Urinary bladder (tissue), 3 donors: ENCODE measurements at regions not wholly inside any gene's neighbourhood (a gene's known extent, or its start where the extent isn't known, plus 50 kb on each side); places are given as distances from the start of the nearest gene placed in this dataset.

Experiments
- DNase-seq: peaks from one replicate; pipeline ENCODE4 v3.0.0-alpha.2; 2015; ENCODE audit errors: extremely low spot score
- H3K27ac ChIP-seq: one replicate; pipeline ENCODE4 v1.5.1; 2013; ENCODE audit warnings: low read depth, mild to moderate bottlenecking, moderate library complexity
- H3K36me3 ChIP-seq: one replicate; pipeline ENCODE4 v1.6.1; 2013; ENCODE audit warnings: mild to moderate bottlenecking, moderate library complexity; ENCODE audit not compliant: insufficient read depth
- H3K4me1 ChIP-seq: one replicate; pipeline ENCODE4 v1.6.1; 2013; ENCODE audit warnings: mild to moderate bottlenecking, moderate library complexity; ENCODE audit not compliant: insufficient read depth
- H3K4me3 ChIP-seq: one replicate; pipeline ENCODE4 v1.5.1; 2013; ENCODE audit warnings: low read depth, low read length
- WGBS: extraction: QIAGEN DNeasy Blood & Tissue Kit; methylation state at CpG from one replicate; pipeline ENCODE4 v1.1.7; 2013; 5-methylcytosine and 5-hydroxymethylcytosine counted together
- donor health status: healthy with polysubstance abuse.
- donor health status: healthy.

DNA sequence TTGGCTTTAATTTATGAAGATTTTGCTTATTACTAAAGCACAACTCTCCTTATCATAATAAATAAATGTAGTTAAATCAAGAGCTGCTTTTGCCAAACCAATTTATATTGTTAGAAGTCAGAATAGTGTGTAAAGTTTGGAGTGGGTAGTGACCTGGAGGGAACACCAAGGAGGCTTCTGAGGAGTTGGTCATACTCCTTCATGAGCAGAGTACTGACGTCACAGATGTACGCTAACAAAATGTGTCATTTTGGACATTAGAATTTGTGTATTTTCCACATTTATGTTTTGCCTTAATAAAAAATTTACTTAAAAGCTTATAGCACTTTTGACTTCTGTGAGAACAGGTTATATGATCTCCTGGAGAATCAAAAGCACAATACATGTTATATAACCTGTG is 953.5 kb upstream of the INTU start:
- no peaks in the 10 kb centered on the region for H3K36me3 ChIP-seq
- H3K4me3 ChIP-seq: no peak overlapping the region
- 73% methylated on average over 2 of the region's 2 CpGs for WGBS
- no peak overlapping the region for H3K27ac ChIP-seq
- DNase-seq: no peak
- H3K4me1 ChIP-seq: no peaks in the 10 kb centered on the region

GRCh38 chr4:126682250-126682649 is 950.5 kb upstream of the INTU start:
- Histone ChIP-seq H3K4me3 (no peak overlapping the region), H3K27ac (no peak overlapping the region), H3K36me3 (no peaks in the 10 kb centered on the region), H3K4me1 (no peaks in the 10 kb centered on the region)
- DNase-seq: no peak

DNA sequence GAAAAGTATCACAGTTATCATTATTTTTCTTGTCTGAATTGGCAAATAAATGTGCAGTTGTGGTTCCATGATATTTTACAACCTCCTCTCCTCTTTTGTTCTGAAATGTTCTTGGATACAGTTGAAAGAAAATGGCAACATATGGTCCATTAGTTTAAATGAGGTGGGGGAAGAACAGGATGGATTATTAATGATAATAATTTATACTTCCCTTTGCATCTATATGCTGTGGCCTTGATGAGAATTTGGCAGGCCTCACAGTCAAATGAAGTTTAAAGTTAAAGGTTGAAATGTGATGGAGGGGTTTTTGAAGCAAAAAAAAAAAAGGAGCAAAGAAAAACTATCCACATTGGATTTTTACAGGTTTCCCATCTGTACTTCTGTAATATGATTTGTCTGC is 946.3 kb upstream of the INTU start:
- Histone ChIP-seq H3K4me1 (no peaks in the 10 kb centered on the region), H3K27ac (no peak overlapping the region), H3K4me3 (no peak overlapping the region), H3K36me3 (no peaks in the 10 kb centered on the region)
- no peak for DNase-seq

- no peak overlapping the region for H3K27ac ChIP-seq
- H3K36me3 ChIP-seq: no peaks in the 10 kb centered on the region
- peak; percentile 2 for DNase-seq
- H3K4me3 ChIP-seq: no peak overlapping the region
- 33% methylated on average over 6 of the region's 6 CpGs for WGBS
- no peaks in the 10 kb centered on the region for H3K4me1 ChIP-seq
Observed at GRCh38 chr4:126687655-126688358, 945.0 kb upstream of the INTU start.

GRCh38 chr4:126691797-126692196 is 941.0 kb upstream of the INTU start:
- 98% methylated on average over 1 of the region's 1 CpG for WGBS
- no peak overlapping the region for H3K27ac ChIP-seq
- H3K4me3 ChIP-seq: no peak overlapping the region
- H3K4me1 ChIP-seq: no peaks in the 10 kb centered on the region
- no peaks in the 10 kb centered on the region for H3K36me3 ChIP-seq
- no peak for DNase-seq

GRCh38 chr4:126697748-126698147 is 935.0 kb upstream of the INTU start:
- H3K36me3 ChIP-seq: no peaks in the 10 kb centered on the region
- H3K4me3 ChIP-seq: no peak overlapping the region
- no peaks in the 10 kb centered on the region for H3K4me1 ChIP-seq
- no peak for DNase-seq
- 44% methylated on average over 1 of the region's 1 CpG for WGBS
- H3K27ac ChIP-seq: no peak overlapping the region

DNA sequence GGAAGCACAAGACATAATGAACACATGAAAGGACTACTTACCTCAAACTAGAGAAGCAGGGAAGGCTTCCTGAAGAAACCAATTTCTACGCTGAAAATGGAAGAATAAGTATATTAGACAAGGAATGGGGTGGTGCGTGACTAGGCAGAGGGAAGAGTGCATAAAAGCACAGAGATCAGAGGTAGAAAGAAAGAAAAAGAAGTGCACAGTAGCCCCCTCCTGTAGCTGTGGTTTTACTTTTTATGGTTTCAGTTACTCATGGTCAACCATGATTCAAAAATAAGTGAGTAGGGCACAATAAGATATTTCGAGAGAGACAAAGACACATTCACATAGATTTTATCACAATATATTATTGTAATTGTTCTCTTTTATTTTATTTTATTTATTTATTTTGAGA is 934.5 kb upstream of the INTU start:
- Histone ChIP-seq H3K27ac (no peak overlapping the region), H3K36me3 (no peaks in the 10 kb centered on the region), H3K4me3 (no peak overlapping the region), H3K4me1 (no peaks in the 10 kb centered on the region)
- WGBS: 95% methylated on average over 3 of the region's 3 CpGs
- DNase-seq: no peak

DNA sequence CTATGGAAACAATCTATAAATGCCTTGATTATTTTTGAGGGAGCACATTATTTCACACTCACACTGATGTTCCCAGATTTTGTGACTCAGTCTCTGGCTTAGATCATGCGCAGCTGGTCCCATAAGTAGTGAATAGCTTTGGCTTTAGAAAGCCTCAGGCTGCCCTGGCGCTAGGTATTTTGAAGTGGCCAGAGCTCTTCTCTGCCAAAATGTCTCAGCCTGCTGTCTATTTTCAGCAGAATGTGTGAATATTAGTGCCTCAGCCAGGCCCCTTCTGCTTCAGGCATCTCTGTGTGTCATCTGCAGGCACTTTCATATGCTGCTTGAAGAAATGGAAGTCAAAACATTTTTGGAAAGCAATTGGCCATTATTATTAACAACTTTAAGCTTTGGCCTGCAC is 931.0 kb upstream of the INTU start:
- 63% methylated on average over 2 of the region's 2 CpGs for WGBS
- Histone ChIP-seq H3K4me1 (no peaks in the 10 kb centered on the region), H3K36me3 (no peaks in the 10 kb centered on the region), H3K27ac (no peak overlapping the region), H3K4me3 (no peak overlapping the region)
- no peak for DNase-seq

DNA sequence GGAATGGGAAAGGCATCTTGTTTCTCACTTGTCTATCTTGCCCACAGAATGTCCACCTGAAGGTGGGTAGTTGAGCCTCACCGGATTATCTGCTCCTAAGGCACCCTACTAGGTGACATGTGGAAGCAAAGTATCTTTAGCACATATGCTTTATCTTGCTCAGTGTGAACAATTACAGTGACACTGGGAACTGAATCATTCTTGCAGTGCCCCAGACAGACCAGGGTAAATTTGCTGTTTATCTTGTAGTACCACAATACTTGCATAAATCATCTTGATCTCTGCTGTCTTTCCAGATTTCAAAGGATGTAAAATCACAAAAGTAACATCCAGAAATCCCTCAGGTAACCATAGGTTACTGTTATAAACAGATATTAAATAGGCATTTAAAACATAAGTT is 930.0 kb upstream of the INTU start:
- Histone ChIP-seq H3K4me3 (no peak overlapping the region), H3K36me3 (no peaks in the 10 kb centered on the region), H3K27ac (no peak overlapping the region), H3K4me1 (no peaks in the 10 kb centered on the region)
- no peak for DNase-seq
- WGBS: 84% methylated on average over 1 of the region's 1 CpG

DNA sequence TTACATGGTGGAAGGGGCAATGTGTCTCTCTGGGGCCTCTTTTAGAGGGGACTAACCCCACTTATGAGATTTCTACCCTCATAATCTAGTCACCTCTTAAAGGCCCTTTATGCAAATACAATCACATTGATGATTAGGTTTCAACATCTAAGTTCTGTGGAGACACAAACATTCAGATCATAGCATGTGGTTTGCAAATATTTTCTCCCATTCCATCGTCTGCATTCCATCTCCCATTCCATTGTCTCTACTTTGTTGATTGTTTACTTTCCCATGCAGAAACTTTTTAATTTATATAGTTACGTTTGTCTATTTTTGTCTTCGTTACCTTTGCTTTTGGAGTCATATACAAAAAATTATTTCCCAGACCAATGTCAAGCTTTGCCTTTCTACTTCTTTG is 927.5 kb upstream of the INTU start:
- Histone ChIP-seq H3K27ac (no peak overlapping the region), H3K4me1 (no peaks in the 10 kb centered on the region), H3K4me3 (no peak overlapping the region), H3K36me3 (no peaks in the 10 kb centered on the region)
- DNase-seq: no peak
- 66% methylated on average over 3 of the region's 3 CpGs for WGBS

DNA sequence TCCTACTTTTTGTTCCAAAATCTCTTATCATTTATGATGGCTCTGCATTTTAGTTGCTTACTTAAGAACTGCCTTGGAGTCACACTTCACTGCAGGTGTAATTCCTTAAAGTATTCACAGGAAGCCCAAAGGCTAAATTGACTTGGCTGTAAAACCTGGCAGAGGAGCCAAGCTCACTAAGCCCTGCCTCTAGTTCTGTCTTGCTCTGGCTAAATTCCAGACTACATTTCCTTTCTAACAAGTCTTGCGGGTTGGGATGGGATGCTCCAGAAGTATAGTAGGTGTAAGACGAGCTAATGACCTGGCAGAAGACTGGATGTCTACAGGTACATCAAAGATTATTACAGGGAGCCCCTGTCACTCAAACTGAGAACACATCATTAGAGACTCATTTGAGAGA is 924.0 kb upstream of the INTU start:
- 83% methylated on average over 2 of the region's 2 CpGs for WGBS
- H3K4me3 ChIP-seq: no peak overlapping the region
- H3K4me1 ChIP-seq: no peaks in the 10 kb centered on the region
- no peak overlapping the region for H3K27ac ChIP-seq
- H3K36me3 ChIP-seq: no peaks in the 10 kb centered on the region
- no peak for DNase-seq

GRCh38 chr4:126710935-126711334 is 921.8 kb upstream of the INTU start:
- Histone ChIP-seq H3K4me3 (no peak overlapping the region), H3K27ac (no peak overlapping the region), H3K4me1 (no peaks in the 10 kb centered on the region), H3K36me3 (no peaks in the 10 kb centered on the region)
- no peak for DNase-seq

DNA sequence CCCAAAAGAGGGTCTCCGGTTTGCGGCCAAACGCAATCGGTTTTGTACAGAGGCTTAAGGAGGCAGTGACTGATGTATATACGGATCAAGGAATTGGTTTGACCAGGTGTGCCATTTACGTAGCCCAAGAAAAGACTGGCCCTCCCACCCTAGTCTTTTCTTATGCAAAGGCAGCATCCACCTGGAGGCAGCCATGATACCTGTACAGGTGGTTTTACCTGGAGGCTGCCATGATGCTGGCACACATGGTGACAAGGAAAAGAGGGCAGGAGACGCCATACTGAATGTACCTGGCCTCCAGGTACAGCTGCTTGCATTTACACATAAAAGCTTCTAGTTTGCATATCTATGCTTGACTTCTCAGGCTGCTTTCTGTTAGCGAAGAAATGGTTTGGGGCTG is 917.7 kb upstream of the INTU start:
- no peak overlapping the region for H3K27ac ChIP-seq
- H3K36me3 ChIP-seq: no peaks in the 10 kb centered on the region
- WGBS: 96% methylated on average over 8 of the region's 8 CpGs
- no peak overlapping the region for H3K4me3 ChIP-seq
- no peaks in the 10 kb centered on the region for H3K4me1 ChIP-seq
- DNase-seq: no peak

- DNase-seq: no peak
- Histone ChIP-seq H3K4me1 (no peaks in the 10 kb centered on the region), H3K27ac (no peak overlapping the region), H3K4me3 (no peak overlapping the region), H3K36me3 (no peaks in the 10 kb centered on the region)
- 95% methylated on average over 3 of the region's 3 CpGs for WGBS
Observed at GRCh38 chr4:126715681-126716080, 917.1 kb upstream of the INTU start.

DNA sequence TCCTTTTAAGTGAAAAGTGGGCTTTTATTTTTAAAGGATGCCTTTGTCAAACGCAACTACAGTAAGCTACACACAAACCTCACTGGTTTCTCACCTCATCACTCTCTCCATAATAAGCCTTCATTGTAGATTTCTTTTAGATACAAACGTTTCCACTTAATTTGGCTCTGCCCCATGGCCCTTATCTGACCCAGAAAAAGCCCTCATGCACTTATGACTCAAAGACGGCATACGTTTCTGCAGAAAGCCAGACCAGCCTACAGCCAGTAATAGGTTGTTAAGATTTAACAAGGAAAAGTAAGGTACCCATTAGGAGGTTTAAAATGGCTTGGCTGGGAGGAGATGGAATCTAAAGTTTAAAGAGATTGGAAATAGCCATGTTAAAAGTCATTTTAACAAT is 914.6 kb upstream of the INTU start:
- WGBS: 41% methylated on average over 4 of the region's 4 CpGs
- no peak overlapping the region for H3K4me3 ChIP-seq
- H3K4me1 ChIP-seq: no peaks in the 10 kb centered on the region
- DNase-seq: no peak
- H3K27ac ChIP-seq: no peak overlapping the region
- H3K36me3 ChIP-seq: no peaks in the 10 kb centered on the region
